ENCODE measurements at regions not wholly inside any gene's neighbourhood (a gene's known extent, or its start where the extent isn't known, plus 50 kb on each side); places are given as distances from the start of the nearest gene placed in this dataset.
"Not testable (repeated sequence)": the region's sequence is repeated elsewhere in the genome, so short reads cannot be mapped to it uniquely, and the experiment has no call there.

DNA sequence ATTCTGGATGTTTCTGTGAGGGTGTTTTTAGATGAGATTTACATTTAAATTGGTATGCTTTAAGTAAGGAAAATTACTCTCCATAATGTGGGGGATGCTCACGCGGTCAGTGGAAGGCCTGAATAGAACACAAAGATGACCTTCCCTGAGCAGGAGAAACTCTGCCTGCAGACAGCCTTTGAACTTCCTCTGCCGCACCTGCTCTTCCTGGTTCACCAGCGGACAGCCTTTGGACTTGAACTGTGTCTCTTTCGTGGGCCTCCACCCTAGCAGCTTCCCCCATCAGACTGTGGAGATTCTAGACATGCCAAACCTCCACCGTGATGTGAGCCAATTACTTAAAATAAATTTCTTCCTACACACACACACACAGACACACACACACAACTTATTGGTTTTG, 210.7 kb downstream of the EFCAB11 start:
- DNase-seq (ENCODE audit: low read depth, low spot score): no peak

DNA sequence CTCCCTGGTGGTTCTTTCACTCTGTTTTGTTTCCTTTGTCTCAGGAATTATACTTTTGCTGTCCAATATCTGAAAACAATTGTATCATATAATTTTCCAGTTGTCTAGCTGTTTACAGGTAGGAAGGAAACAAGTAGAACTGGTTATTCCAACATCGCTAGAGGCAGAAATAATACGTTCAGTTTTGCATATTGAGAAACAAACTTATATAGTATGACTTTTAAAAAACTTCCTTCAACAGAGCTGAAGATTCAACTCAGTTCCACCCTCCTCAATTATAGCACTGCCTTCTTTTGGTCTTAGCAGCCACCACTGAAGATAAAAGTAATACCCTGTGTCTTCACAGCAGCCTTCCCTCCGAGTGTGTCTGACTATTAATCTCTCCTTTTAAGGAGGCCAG, 214.3 kb downstream of the EFCAB11 start:
- DNase-seq (ENCODE audit: low read depth, low spot score): no peak

DNA sequence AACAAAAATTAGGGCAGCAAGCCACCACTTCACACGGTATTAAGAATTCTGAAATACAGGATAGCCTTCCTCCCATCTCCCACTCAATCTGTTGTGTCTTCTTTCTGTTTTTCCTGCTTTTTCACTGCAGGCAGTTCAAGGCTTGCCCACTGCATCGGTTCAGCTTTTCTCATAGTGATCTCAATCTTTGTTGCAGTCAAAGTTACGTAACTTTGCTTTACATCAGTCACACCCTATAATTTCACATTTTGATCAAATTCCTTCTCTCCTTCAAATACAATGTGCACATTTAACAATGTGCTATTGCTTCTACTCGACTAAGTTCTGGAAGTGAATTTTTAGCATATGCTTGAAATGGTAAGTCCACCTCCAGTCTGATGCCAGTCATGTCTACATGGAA, 217.6 kb downstream of the EFCAB11 start:
- no peak for DNase-seq (ENCODE audit: low read depth, low spot score)

DNA sequence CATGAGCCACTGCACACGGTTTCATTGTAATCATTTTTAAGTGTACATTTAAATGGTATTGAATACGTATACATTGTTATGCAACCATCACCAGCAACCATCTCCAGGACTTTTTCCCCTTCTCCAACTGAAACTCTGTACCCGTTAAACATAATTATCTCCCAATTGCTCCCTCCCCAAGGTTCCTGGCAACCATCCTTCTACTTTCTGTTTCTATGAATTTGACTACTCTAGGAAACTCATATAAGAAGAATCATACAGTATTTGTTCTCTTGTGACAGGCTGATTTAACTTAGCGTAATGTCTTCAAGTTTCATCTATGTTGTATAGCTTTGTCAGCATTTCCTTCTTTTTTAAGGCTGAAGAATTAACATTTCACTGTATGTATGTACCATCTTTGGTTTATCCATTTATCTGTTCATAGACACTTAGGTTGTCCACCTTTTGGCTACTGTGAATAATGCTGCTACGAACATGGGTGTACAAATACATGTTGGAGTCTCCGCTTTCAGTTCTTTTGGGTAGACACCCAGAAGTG, 223.1 kb downstream of the EFCAB11 start:
- no peak for DNase-seq (ENCODE audit: low read depth, low spot score)

DNA sequence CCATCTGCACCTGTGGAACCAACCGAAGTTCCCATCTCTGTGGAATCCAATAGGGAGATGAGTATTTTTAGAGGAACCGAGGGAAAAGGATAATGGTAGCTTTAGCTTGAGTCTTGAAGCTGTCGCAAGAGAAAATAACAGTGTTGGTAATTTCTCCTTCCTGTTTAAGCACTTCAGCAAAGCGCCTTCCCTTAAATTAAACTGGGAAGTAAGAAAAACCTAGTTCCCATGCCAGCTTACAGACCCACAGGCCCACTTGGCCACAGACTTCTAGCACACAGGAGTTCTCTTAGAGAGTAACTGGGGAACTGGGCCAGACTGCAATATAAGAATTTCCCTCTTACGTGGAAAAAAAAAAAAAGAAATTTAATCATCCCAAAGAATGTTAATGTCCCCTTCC, 223.8 kb downstream of the EFCAB11 start:
- DNase-seq (ENCODE audit: low read depth, low spot score): no peak

DNA sequence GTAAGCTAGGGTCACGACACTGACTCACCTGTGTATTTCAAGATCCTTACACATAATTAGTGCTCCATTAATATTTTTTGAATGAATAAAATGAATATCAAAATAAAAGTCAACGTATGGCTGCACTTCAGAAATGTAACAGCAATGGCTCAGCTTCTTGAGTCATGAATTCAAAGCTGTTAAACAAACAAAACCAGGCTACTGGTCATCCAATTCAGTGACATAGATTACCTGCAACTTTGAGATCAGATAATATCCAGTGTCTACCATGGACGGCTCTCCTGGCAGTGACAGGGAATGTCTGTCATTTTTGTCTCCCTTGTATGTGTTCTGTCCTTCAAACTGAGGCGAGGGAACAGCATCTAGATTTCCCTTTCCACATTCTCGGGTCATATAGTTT, 225.6 kb downstream of the EFCAB11 start:
- no peak for DNase-seq (ENCODE audit: low read depth, low spot score)

DNA sequence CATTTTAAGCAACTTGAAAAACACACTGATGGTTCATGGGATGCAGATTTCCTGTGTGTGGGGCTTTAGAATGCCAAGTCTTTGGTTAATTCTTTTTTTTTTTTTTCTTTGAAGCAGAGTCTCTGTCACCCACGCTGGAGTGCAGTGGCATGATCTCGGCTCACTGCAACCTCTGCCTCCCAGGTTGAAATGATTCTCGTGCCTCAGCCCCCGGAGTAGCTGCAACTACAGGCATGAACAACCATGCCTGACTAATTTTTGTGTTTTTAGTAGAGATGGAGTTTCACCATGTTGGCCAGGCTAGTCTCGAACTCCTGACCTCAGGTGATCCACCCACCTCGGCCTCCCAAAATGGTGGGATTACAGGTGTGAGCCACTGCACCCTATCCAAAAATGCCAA, 228.3 kb downstream of the EFCAB11 start:
- not testable (repeated sequence) for DNase-seq (ENCODE audit: low read depth, low spot score)

DNA sequence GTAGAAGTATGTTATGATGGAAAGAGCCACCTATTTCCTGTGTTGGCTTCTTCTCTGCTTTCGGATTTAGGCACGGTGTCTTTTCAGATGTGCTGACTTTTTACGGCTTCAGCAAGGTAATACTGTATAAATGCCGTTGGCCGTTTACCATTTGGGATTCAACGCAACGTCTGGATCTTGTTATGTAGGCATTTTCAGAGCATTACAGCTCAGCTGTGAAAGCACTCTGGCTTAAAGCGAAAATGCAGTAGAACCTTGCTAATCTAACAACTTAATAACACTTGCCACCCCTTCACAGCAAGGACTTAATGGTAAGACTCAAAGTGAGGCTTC, 229.9 kb downstream of the EFCAB11 start:
- DNase-seq (ENCODE audit: low read depth, low spot score): no peak

DNA sequence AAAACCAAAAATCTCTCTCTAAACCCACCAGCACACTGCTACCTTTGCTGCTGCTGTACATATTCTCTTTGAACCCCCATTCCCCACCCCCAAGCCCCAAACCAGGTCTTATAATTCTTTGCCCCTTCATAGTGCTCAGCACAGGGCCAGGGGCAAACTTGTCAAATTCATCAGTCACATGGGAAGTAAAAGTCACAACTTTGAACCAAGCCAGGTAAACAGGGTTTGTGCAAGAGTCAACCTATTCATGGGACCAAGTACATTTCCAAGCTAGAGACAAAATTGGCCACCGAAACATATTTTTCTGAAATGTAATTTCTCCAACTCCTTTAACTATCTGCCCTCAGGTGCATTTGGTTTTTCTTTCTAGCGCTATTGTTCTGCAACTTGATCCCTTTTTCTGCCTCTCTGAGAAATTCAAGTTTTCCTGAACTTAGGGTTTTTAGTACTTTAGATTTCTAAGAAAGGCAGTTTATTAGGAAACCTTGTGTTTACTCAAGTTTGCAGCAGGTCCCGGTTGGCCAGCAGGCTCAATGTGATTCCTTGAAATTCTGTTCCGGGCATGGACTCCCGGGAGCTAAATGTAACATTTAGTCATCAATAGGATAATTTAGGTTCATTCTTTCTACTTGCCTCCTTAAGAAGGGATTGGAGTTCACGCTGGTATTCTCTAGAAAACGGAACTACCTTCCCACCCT, 230.5 kb downstream of the EFCAB11 start:
- DNase-seq (ENCODE audit: low read depth, low spot score): no peak

DNA sequence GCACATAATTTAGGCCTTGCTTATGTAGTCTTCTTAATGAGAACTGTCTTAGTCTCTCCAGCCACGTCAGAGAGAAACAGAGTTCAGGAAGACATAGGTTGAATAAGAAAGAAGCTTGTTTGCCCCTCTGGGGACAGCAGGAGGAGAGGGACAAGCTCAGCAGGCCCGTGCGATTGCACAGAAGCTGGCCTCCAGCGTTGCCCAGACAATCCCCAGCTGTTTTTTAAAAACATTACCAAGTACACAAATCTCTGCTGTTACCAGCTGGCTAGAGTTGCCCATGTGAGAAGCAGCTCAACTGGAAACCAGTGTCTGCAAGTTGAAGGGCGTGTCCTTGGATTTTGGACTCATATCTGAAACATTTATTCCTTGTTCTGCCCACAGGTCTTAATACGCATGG, 232.6 kb downstream of the EFCAB11 start:
- no peak for DNase-seq (ENCODE audit: low read depth, low spot score)

DNA sequence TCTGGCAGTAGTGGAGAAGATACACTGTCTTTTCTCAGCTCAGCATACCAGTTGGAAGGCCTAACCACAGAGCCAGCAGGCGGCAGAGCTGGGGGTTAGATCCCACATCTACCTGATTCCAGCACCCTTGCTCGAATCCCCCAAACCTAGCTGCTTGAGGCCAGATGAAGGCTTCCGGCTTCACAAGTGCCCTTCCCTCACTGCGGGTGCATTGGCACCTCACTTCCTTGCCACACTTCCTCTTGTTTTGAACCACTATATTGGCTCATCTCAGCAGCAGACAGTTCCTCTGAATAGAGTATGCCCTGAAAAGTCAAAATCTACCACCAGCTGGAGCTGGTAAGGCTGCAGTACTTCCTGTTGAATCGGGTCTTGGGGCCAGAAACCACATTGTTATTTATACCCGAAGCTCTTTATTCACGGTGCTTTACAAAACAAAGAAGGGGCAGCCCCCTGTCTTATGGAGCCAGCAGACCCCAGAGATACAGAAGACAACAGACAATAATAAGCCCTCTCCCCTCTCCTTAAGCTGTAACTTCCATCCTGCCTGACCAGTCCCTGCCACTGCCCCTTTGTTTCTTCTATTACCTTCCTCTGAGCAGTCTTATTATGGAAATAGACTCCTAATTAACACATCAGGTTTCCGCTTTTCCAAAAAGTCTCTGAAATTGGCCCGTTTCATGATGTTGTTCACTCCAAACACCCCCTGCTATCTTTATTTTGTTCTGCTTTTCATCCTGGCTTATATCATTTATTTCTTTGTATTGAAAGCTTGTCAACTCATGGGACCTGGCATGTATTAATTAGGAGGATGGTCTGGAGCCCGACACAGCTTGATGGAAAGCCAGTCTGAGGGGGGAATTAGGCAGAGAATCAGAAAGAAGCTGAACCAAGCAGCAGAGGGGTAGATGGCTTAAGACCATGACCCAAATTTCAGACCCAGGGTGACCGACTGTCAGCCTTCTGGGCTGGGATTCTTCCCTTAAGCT, 233.5 kb downstream of the EFCAB11 start:
- DNase-seq (ENCODE audit: low read depth, low spot score): no peak

DNA sequence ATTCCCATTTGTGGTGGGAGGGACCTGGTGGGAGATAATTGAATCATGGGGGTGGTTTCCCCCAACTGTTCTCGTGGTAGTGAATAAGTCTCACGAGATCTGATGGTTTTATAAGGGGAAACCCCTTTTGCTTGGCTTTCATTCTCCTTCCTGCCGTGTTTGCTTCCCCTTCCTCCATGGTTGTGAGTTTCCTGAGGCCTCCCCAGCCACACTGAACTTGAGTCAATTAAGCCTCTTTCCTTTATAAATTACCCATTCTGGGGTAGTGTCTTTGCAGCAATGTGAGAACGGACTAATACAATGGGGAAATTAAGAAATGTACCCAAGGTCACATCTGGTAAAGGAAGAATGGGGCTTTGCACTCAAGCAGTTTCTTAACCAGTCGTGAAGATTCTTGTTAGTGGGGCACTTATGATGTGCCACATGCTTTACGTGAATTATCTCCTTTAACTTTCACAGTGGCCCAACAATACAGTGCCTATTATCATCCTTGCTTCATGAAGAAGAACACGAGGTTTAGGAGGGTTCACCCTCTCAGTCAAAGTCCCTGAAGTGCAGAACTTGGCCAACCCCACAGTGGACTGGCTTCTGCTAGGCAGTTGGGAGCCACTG, 234.3 kb downstream of the EFCAB11 start:
- DNase-seq (ENCODE audit: low read depth, low spot score): no peak

DNA sequence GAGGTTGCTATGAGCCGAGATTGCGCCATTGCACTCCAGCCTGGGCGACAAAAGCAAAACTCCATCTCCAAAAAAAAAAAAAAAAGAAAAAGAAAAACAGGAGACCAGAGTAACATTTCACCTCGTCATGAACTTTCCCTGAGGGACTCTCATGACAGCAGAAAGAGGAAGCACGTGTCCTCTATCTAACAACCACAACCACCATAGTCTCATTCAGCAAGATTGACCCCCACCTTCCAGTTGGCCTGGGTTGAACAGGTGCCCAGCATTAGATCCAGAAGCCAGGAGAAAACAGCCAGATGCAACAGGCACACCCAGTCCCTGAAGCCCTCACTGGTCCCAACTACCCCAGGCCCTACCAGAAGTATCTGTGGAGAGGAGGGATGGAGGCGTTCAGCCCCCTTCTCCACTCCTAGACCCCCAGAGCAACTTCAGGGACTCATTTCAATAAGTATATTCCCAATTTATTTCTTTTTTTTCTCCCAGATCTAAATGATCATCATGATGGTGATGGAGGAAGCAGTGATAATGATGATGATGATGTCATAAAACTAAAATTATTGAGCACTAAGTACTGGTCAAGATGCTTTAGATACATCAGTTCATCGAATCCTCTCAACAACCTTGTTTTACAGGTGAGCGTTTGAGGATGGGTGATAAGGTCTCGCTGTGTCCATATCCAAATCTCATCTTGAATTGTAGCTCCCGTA, 235.0 kb downstream of the EFCAB11 start:
- DNase-seq (ENCODE audit: low read depth, low spot score): no peak

DNA sequence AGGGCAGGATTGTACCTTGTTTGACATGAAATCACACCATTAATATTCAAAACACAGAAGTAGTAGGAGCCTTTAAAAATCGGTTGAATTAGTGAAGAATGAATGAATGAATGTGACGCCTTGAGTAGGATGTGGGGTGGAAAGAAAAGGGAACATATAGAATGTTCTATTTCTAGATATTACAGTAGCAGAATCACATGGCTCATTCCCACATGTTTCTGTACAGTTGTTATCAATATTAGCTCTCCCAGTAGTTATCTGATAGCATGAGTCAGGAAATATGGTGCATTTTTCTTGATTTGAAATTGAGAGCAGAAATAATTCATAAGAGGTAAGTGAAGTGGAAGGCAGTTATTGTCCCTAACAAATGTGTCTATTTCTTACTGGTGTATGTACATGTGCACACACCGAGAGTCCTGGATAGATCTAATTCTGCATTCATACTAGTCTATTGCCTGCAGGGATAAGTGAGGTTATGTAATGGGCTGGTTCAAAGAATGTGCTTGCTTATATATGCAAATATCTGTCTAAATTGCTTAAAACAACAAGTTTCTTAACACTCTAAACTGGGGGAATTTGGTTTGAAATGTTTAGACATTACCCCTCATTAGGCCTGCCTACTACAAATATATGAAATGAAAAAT, 245.4 kb downstream of the EFCAB11 start:
- DNase-seq (ENCODE audit: low read depth, low spot score): no peak

DNA sequence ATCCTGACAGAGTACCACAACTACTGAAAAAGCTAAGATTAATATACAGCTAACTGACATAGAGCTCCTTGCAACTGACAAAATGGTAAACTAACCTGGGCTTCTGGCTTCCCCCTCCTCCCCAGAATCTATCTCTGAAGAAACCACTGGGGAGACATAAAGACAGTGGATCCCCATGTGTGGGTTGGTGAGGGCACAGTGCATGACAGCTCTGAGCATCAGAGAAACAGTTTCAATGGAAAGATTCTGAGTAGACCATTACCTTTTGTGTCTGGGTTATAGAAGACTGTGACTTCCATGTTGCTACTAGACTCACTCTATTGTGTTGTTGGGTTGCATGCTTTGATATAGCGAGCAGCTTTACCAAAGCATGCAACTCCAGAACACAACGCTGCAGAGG, 247.4 kb downstream of the EFCAB11 start:
- DNase-seq (ENCODE audit: low read depth, low spot score): no peak

DNA sequence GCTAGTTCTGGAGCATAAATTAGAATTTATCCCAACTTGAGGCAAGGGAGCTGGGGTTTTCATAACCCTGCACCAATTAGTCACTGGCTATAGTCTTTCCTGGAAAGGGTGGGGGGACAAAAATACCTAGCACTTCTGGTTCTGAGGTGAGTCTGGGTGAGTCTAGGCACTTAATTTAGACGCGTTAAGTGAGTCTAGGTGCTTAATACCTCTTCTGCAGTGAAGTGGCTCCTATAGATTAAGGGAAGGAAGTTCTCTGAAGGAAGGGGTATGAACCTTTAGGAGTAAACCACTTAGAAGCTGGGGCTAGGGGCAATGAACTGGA, 251.7 kb downstream of the EFCAB11 start:
- no peak for DNase-seq (ENCODE audit: low read depth, low spot score)

DNA sequence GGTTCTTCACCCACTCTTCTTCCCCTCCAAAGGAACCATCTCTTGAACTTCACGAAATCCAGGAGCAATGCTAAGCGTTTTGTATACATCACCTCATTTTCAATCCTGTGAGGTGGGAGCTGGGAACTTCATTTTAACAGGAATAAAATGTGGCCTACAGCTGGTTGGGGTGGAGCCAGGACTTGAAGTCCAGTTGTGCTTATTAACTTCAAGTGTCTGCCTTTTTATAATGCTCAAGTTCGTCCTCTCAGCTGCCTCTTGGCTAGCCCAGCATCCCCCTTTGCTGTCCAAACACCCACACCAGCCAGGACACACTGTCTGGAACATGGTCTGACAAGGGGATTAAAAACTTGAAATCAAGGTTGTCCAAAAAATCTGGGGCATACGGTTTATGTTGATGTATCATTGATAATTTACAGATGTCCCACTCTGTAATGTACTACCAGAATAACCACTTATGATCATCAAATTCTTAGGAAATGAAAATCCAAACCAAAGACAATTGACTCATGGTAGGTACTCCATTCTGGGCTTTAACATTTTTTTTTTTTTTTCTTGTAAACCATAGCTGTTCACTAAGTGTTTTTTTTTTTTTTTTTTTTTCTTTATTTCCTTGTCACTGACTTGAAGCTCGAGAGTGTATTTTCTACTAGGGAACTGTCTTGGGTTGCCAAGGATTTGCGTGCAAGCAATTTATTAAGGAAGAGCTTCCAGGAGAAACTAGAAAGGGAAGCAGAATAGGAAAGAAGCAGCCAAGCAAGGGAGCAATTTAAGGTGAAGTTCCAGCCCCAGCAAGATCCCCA, 252.3 kb downstream of the EFCAB11 start:
- DNase-seq (ENCODE audit: low read depth, low spot score): no peak

DNA sequence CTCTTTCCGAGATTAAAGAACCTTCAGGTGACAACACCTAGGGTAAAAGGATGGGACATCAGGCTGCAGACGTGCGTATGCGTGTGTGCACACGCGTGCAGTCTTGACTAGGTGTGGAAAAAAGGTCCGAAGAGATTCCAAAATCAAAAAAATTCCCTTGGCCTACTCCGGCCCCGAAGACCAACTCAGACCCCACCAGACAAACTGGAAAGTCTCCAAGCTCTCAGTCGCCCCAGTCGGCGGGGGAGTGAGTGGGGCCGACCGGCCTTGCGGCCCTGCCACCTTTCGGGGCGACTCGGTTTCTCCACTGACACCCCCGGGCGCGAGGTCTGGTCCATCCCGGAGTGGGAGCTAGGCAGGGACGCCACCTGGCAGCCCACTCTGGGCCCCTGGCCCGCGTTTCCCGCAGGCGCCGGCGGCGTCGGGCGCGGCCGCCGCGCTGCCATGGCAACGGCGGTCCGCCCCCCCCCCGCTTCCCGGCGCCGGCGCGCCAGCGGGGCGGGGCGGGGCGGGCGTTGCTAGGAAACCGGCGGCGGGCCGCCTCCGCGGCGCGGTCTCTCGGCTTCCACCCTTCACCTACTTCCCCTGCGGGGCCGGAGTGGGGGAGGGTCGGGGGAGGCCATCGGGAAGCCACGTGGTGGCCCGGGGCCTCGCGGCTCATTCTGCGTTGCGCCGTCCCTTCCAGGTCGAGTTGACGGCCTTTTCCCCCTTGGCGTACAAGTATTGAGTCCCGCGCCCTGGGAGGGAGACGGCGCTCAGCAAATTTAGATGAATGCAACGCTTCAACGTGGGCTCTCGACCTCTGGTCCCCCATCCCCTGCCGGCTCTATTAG, 253.1 kb downstream of the EFCAB11 start:
- DNase-seq (ENCODE audit: low read depth, low spot score): no peak

DNA sequence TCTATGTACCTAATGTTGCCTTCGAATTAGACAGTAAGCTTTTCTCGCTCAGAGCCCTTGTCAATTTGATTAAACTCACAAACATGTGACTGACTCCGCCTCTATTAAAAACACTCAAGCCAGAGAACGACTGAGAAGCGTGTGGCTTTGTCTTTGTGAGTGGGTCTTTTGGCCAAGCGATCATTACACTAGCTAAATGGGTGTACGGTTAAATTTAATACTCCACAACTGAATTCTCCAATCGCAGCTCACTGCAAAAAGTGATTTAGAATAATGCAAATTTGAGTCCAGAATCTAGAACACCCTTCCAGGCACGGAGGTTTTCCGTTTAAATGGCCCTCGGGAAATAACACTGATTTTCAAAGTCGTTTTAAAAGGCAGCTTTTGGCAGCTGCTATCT, 253.7 kb downstream of the EFCAB11 start:
- DNase-seq (ENCODE audit: low read depth, low spot score): no peak

DNA sequence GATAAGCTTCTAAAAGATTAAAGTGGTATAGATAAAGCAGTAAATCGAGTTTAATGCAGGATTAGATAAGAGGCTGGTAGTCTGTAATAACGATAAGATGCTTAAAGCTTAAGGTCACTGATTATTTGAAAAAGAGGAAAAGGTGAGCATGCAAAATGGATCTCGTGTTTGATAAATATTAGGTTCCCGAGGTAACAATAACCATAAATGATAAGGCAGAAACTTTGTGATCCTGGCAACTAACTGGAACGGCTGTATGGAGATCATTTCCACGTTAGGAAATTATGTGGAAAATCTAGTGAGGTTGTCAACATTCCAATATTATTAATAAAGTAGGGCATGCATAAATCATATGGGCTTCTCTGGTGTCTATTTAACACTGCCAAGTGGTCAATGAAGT, 255.5 kb downstream of the EFCAB11 start:
- no peak for DNase-seq (ENCODE audit: low read depth, low spot score)
